OCI-LY7 (cell line): ENCODE measurements at regions not wholly inside any gene's neighbourhood (a gene's known extent, or its start where the extent isn't known, plus 50 kb on each side); places are given as distances from the start of the nearest gene placed in this dataset.

Experiments
- BruUV-seq: library from RNA; stranded (reverse); fragments of 400-500 nt; replicated peaks from 2 replicates; lab custom pipeline; 2021; lab: Mats Ljungman, UMichigan
- CTCF ChIA-PET: fragments of 300-600 bp; sonication (Branson Sonifier 250); formaldehyde crosslinking; loops from one replicate; lab custom pipeline; 2022; ENCODE audit warnings: antibody characterized with exemption; ENCODE audit not compliant: unreplicated experiment; lab: Charles Lee
- POLR2A ChIA-PET: fragments of 300-600 bp; sonication (Branson Sonifier 250); formaldehyde crosslinking; loops from one replicate; lab custom pipeline; 2022; ENCODE audit warnings: antibody characterized with exemption; lab: Charles Lee
- DNase-seq: peaks from one replicate; pipeline ENCODE4 v3.0.0-alpha.2; 2015; ENCODE audit warnings: low spot score
- H2AFZ ChIP-seq: fragments of 200-600 bp; sonication (generic), shearing (Covaris generic); 2 replicates; pipeline ENCODE4 v1.6.1; 2014; ENCODE audit warnings: mild to moderate bottlenecking, antibody characterized with exemption, low read length, moderate library complexity
- H3K27ac ChIP-seq: fragments of 200-600 bp; sonication (generic); 2 replicates; pipeline ENCODE4 v1.5.1; 2014; ENCODE audit warnings: mixed run types, low read depth, mild to moderate bottlenecking, moderate library complexity, low read length, inconsistent platforms; ENCODE audit not compliant: poor library complexity, severe bottlenecking
- H3K36me3 ChIP-seq: fragments of 200-600 bp; sonication (generic); 2 replicates; pipeline ENCODE4 v1.6.1; 2014; ENCODE audit warnings: mild to moderate bottlenecking, antibody characterized with exemption, low read length, moderate library complexity, mixed read lengths; ENCODE audit not compliant: insufficient read depth
- H3K4me1 ChIP-seq: fragments of 200-600 bp; sonication (generic); 2 replicates; pipeline ENCODE4 v1.5.1; 2014; ENCODE audit warnings: mild to moderate bottlenecking, low read length; ENCODE audit not compliant: insufficient read depth, poor library complexity, severe bottlenecking
- H3K4me2 ChIP-seq: fragments of 200-600 bp; sonication (generic); 2 replicates; pipeline ENCODE4 v1.6.1; 2014; ENCODE audit warnings: mild to moderate bottlenecking, low read length
- H3K4me3 ChIP-seq: fragments of 200-600 bp; sonication (generic); 2 replicates; pipeline ENCODE4 v1.5.1; 2014; ENCODE audit warnings: mild to moderate bottlenecking, low read depth, low read length; ENCODE audit not compliant: poor library complexity, severe bottlenecking
- H3K79me2 ChIP-seq: fragments of 200-600 bp; sonication (generic); 2 replicates; pipeline ENCODE4 v1.6.1; 2016; ENCODE audit warnings: low read depth, mild to moderate bottlenecking, low read length, moderate library complexity, mixed read lengths; ENCODE audit not compliant: insufficient read depth
- H3K9me2 ChIP-seq: fragments of 200-600 bp; sonication (generic); 2 replicates; pipeline ENCODE4 v1.6.1; 2016; ENCODE audit warnings: mild to moderate bottlenecking, low read length, mixed read lengths; ENCODE audit not compliant: insufficient read depth
- H3K9me3 ChIP-seq: fragments of 200-600 bp; sonication (generic); 2 replicates; pipeline ENCODE4 v1.6.1; 2014; ENCODE audit warnings: mild to moderate bottlenecking, mixed run types, low read length, mixed read lengths
- H4K20me1 ChIP-seq: fragments of 200-600 bp; sonication (generic); 2 replicates; pipeline ENCODE4 v1.6.1; 2014; ENCODE audit warnings: mild to moderate bottlenecking, antibody characterized with exemption, low read length, moderate library complexity, mixed read lengths; ENCODE audit not compliant: insufficient read depth
- CTCF ChIP-seq: fragments of 200-600 bp; sonication (generic); conservative IDR thresholded peaks from 2 replicates; pipeline ENCODE4 v1.5.1; 2014; ENCODE audit warnings: mild to moderate bottlenecking, antibody characterized with exemption, low read length, moderate library complexity, mixed read lengths
- EZH2phosphoT487 ChIP-seq: fragments of 200-600 bp; sonication (generic); IDR thresholded peaks from 2 replicates; pipeline ENCODE4 v1.6.1; 2018; ENCODE audit warnings: low read depth, borderline replicate concordance, mild to moderate bottlenecking, mixed run types, antibody characterized with exemption, low read length, moderate library complexity, mixed read lengths
- intact Hi-C: fragments of 100-400 bp; cut with micrococcal nuclease; formaldehyde crosslinking; loops from one replicate; pipeline ENCODE4 v1.10.0; 2022; ENCODE audit not compliant: unreplicated experiment

DNA sequence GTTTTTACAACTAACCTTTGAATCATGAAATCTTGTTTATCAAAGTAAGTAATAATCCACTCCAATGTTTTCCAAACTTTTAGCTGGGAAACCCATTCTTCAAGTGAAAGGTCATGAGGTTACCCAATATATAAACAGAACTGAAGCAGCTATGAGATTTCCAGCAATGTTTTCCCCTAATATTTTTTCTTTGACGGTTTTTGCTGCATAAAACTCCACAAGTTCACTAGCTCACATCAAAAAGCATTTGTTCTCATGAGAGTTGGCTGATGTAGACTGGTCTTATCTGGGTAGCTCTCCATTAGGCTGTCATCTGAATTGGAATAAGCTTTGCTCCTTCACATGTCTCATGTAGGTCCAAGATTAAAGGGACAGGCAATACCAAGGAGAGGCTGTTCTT is 241.2 kb upstream of the LRRC3B start:
- no peak overlapping the region for H3K4me3 ChIP-seq
- no TSS peak for BruUV-seq
- no peaks in the 10 kb centered on the region for H3K4me1 ChIP-seq
- H3K9me2 ChIP-seq, result no peaks in the 10 kb centered on the region
- H3K27ac ChIP-seq, result no peak overlapping the region
- H2AFZ ChIP-seq, result no peak overlapping the region
- POLR2A ChIA-PET, result interaction anchor here (0.6 kb wide), 1 partner anchor 75 kb away, joined by 4 read pairs; no protein-coding TSS in a partner anchor
- no peak overlapping the region for H3K4me2 ChIP-seq
- H3K9me3 ChIP-seq, result no peaks in the 10 kb centered on the region
- CTCF ChIA-PET, result no interaction called here
- no peaks in the 10 kb centered on the region for H4K20me1 ChIP-seq
- no peak for DNase-seq
- TF ChIP-seq EZH2phosphoT487 (no peak), CTCF (no peak)
- no peaks in the 10 kb centered on the region for H3K36me3 ChIP-seq
- H3K79me2 ChIP-seq, result no peaks in the 10 kb centered on the region
- intact Hi-C loops, result no loop called here

DNA sequence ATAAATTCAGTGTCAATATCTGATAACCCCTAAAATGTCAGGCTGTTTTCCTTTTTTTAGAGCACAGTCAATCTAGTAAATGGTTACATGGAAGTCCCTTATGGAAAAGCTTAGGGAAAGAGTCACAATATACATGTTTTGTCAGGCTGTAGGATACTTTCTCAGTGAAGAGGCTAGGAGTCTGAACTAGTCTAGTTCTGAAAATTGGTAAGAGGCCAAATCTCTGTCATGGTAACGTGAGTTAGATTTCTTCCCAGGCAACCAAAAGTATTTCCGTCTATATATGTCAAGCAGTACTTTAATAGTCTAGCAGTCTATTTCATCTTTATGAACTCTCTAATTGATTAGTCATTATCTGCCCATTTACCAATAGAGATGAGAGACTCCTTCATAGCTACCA is 215.9 kb upstream of the LRRC3B start:
- H3K79me2 ChIP-seq, result no peaks in the 10 kb centered on the region
- H2AFZ ChIP-seq, result no peak overlapping the region
- no TSS peak for BruUV-seq
- no peak overlapping the region for H3K27ac ChIP-seq
- no peaks in the 10 kb centered on the region for H4K20me1 ChIP-seq
- no peaks in the 10 kb centered on the region for H3K4me1 ChIP-seq
- CTCF ChIA-PET, result no interaction called here
- H3K4me3 ChIP-seq, result no peak overlapping the region
- TF ChIP-seq CTCF (no peak), EZH2phosphoT487 (no peak)
- DNase-seq, result no peak
- no peak overlapping the region for H3K4me2 ChIP-seq
- intact Hi-C loops, result no loop called here
- H3K9me3 ChIP-seq, result no peaks in the 10 kb centered on the region
- H3K36me3 ChIP-seq, result no peaks in the 10 kb centered on the region
- no peaks in the 10 kb centered on the region for H3K9me2 ChIP-seq
- POLR2A ChIA-PET, result no interaction called here

DNA sequence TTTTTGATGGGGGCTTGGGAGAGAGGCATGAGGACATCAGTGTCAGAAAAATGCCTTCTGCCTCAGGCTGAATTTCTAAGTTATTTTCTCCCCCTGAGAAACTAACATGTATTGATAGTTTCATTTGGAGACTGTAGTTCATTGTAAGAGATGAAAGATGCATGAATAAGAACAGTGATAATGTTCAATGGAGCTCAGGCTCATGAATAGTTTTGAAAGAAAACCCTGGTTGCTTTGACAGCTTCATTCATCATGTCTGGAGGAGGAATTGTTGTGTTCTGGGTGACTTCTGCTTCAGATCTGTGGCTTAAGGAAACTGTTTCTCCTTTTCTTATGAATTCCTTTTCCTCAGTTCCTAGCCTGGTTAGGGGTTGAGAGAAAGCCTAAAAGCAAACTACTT is 204.0 kb upstream of the LRRC3B start:
- no peaks in the 10 kb centered on the region for H3K4me1 ChIP-seq
- no peaks in the 10 kb centered on the region for H3K79me2 ChIP-seq
- no peaks in the 10 kb centered on the region for H3K36me3 ChIP-seq
- no peak overlapping the region for H2AFZ ChIP-seq
- TF ChIP-seq CTCF, result no peak
- TF ChIP-seq EZH2phosphoT487, result no peak
- H3K9me3 ChIP-seq, result no peaks in the 10 kb centered on the region
- CTCF ChIA-PET, result no interaction called here
- no peak overlapping the region for H3K4me2 ChIP-seq
- H3K9me2 ChIP-seq, result no peaks in the 10 kb centered on the region
- no peak overlapping the region for H3K4me3 ChIP-seq
- no TSS peak for BruUV-seq
- no peaks in the 10 kb centered on the region for H4K20me1 ChIP-seq
- no peak overlapping the region for H3K27ac ChIP-seq
- intact Hi-C loops, result no loop called here
- no peak for DNase-seq
- POLR2A ChIA-PET, result interaction anchor here (0.6 to 1.5 kb wide), 2 partner anchors 10 to 152 kb away, joined by 3 to 4 read pairs; no protein-coding TSS in a partner anchor
